SU-DHL-6 (cell line): ENCODE measurements at regions not wholly inside any gene's neighbourhood (a gene's known extent, or its start where the extent isn't known, plus 50 kb on each side); places are given as distances from the start of the nearest gene placed in this dataset.

ENCODE experiments used
- H2AFZ ChIP-seq: fragments of 200-600 bp; sonication (generic); 2 replicates; pipeline ENCODE4 v1.6.1; 2014; ENCODE audit warnings: low read depth, mild to moderate bottlenecking, moderate library complexity, mixed read lengths, antibody characterized with exemption, low read length; ENCODE audit not compliant: severe bottlenecking
- H3F3A ChIP-seq: fragments of 200-600 bp; shearing (Covaris generic); 2 replicates; pipeline ENCODE4 v1.6.0; 2016; ENCODE audit warnings: antibody characterized with exemption, mild to moderate bottlenecking; ENCODE audit not compliant: insufficient read depth
- H3K27ac ChIP-seq: fragments of 200-600 bp; sonication (generic); 2 replicates; pipeline ENCODE4 v1.5.1; 2016; ENCODE audit warnings: low read depth, mild to moderate bottlenecking, low read length, moderate library complexity, mixed read lengths
- H3K27me3 ChIP-seq: fragments of 200-600 bp; sonication (generic), shearing (Covaris generic); 2 replicates; pipeline ENCODE4 v1.6.0; 2014; ENCODE audit warnings: mild to moderate bottlenecking, low read length
- H3K36me3 ChIP-seq: fragments of 200-600 bp; sonication (generic); 2 replicates; pipeline ENCODE4 v1.6.1; 2014; ENCODE audit warnings: mild to moderate bottlenecking, low read length, mixed read lengths
- H3K4me2 ChIP-seq: fragments of 300-600, 200-600 bp; shearing (Covaris generic), sonication (generic); 2 replicates; pipeline ENCODE4 v1.6.0; 2014; ENCODE audit warnings: low read length, low read depth, mild to moderate bottlenecking; ENCODE audit not compliant: poor library complexity, severe bottlenecking
- H3K4me3 ChIP-seq: fragments of 200-600 bp; sonication (generic); 2 replicates; pipeline ENCODE4 v1.5.1; 2014; ENCODE audit warnings: antibody characterized with exemption, low read length, mild to moderate bottlenecking, mixed read lengths; ENCODE audit not compliant: insufficient read depth, poor library complexity, severe bottlenecking
- H3K79me2 ChIP-seq: fragments of 200-600 bp; sonication (generic); 2 replicates; pipeline ENCODE4 v1.6.1; 2014; ENCODE audit warnings: mild to moderate bottlenecking, low read length, moderate library complexity; ENCODE audit not compliant: insufficient read depth
- H3K9ac ChIP-seq: fragments of 200-600 bp; sonication (generic); 2 replicates; pipeline ENCODE4 v1.7.0; 2014; ENCODE audit warnings: mild to moderate bottlenecking, low read length
- H3K9me2 ChIP-seq: fragments of 200-600 bp; sonication (generic); replicated peaks from 2 replicates; pipeline ENCODE4 v1.6.1; 2014; ENCODE audit warnings: low read length; ENCODE audit not compliant: insufficient read depth
- H3K9me3 ChIP-seq: fragments of 200-600 bp; sonication (generic); 2 replicates; pipeline ENCODE4 v1.6.1; 2014; ENCODE audit warnings: low read length, mixed read lengths; ENCODE audit not compliant: insufficient read depth
- H4K20me1 ChIP-seq: fragments of 200-600 bp; sonication (generic); 2 replicates; pipeline ENCODE4 v1.6.1; 2014; ENCODE audit warnings: low read depth, mild to moderate bottlenecking, antibody characterized with exemption, low read length, moderate library complexity, mixed read lengths
- CTCF ChIP-seq: fragments of 200-600 bp; sonication (generic); IDR thresholded peaks from one replicate; pipeline ENCODE4 v1.5.1; 2017; ENCODE audit warnings: antibody characterized with exemption, mild to moderate bottlenecking, low read length, moderate library complexity; ENCODE audit not compliant: insufficient read depth, poor library complexity, severe bottlenecking
- EZH2phosphoT487 ChIP-seq: fragments of 200-600 bp; sonication (generic), shearing (Covaris generic); conservative IDR thresholded peaks from 2 replicates; pipeline ENCODE4 v1.6.1; 2018; ENCODE audit warnings: mild to moderate bottlenecking, antibody characterized with exemption, low read length, moderate library complexity, mixed read lengths

DNA sequence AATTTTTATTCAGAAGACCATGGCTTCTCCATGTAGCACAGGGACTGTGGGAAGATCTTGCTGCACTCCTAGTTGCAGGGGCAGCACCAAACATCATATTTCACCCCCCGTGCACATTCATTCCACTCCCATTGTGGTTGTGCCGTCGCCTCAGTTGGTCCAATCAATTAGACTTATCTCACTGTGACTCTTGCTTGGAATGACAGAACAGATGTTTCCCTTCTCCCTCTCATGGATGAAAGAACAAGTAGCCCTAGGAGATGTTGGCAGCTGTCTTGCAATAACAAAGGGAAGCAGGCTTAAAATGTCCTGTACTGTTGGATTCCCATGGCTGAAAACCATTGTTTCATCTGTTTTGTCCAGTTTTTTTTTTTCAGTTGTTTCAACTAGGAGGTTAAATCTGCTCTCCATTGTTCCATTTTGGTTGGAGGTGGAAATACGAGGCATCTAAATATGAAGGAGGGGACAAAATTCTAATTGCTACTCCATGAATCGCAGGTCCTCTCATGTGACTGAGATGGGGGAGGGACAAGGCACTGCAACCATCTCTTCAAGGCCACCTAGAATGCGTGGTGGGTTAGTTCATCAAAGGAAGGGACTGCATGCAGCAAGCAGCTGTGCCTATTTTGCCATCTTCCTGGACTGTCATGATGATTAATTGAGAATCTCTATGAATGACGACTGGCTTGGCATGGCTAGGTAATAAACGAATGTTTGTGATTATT is 214.4 kb downstream of the NSG2 start:
- Histone ChIP-seq H3K79me2 (no peaks in the 10 kb centered on the region), H3K9ac (no peak overlapping the region), H3K27me3 (no peaks in the 10 kb centered on the region), H3F3A (no peaks in the 10 kb centered on the region), H3K36me3 (no peaks in the 10 kb centered on the region), H3K27ac (no peak overlapping the region), H3K4me3 (no peak overlapping the region), H2AFZ (no peak overlapping the region), H3K9me2 (no peaks in the 10 kb centered on the region), H4K20me1 (no peaks in the 10 kb centered on the region), H3K9me3 (no peaks in the 10 kb centered on the region), H3K4me2 (no peak overlapping the region)
- TF ChIP-seq EZH2phosphoT487 (no peak), CTCF (no peak)

- no peaks in the 10 kb centered on the region for H3K79me2 ChIP-seq
- H3F3A ChIP-seq = no peaks in the 10 kb centered on the region
- H3K27ac ChIP-seq = no peak overlapping the region
- H3K9me3 ChIP-seq = no peaks in the 10 kb centered on the region
- H3K9me2 ChIP-seq = no peaks in the 10 kb centered on the region
- H3K4me2 ChIP-seq = no peak overlapping the region
- no peaks in the 10 kb centered on the region for H4K20me1 ChIP-seq
- no peak overlapping the region for H2AFZ ChIP-seq
- H3K36me3 ChIP-seq = no peaks in the 10 kb centered on the region
- no peaks in the 10 kb centered on the region for H3K27me3 ChIP-seq
- TF ChIP-seq CTCF (no peak), EZH2phosphoT487 (no peak)
- H3K9ac ChIP-seq = no peak overlapping the region
- H3K4me3 ChIP-seq = no peak overlapping the region
These were observed 225.8 kb downstream of the NSG2 start for GRCh38 chr5:174271316-174271715.

DNA sequence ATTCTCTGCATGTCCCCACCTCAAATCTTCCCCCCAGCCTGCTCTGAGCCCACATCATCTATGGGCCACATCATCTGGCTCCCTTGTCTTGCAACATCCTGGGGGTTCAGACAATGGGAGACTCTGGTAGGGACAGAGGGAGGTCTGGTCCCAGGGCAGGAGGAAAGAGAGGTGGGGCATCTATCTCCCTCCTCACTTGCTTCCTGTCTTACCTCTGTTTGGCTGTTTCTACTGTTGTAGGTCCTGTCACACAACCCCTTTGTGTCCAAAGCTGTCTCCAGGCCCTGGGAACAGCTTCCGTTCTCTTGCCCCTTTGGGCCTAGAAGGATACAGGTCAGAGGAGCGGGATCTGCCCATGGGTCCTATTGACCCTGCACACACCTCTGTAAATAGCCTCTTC is 227.2 kb downstream of the NSG2 start:
- Histone ChIP-seq H2AFZ (no peak overlapping the region), H3K27me3 (no peaks in the 10 kb centered on the region), H3F3A (no peaks in the 10 kb centered on the region), H3K4me2 (no peak overlapping the region), H3K9me3 (no peaks in the 10 kb centered on the region), H4K20me1 (no peaks in the 10 kb centered on the region), H3K79me2 (no peaks in the 10 kb centered on the region), H3K9ac (no peak overlapping the region), H3K27ac (no peak overlapping the region), H3K36me3 (no peaks in the 10 kb centered on the region), H3K9me2 (no peaks in the 10 kb centered on the region), H3K4me3 (no peak overlapping the region)
- TF ChIP-seq CTCF = no peak
